ENCODE measurements at regions not wholly inside any gene's neighbourhood (a gene's known extent, or its start where the extent isn't known, plus 50 kb on each side); places are given as distances from the start of the nearest gene placed in this dataset.
"Not testable (repeated sequence)": the region's sequence is repeated elsewhere in the genome, so short reads cannot be mapped to it uniquely, and the experiment has no call there.

DNA sequence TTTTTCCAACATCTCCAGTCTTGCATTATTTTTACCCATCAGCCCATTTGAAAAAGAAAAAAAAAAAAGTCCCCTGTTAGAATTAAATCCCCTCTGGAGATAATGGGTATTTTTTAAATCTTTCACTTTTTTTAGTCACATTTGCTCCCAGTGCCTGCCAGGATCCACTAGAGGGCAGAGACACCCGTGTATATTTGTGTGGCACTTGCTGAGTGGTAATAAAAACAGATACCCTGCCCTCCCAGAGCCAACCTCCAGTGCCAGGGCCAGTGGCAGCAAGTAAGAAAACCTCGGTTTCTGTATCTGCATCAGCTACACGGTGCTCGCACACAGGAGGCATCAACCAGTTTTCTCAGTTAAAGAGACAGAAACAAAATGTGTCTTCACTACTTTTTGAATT is 135.1 kb upstream of the DUSP22 start:
- not testable (repeated sequence) for TF ChIP-seq NFRKB (IDR thresholded peaks at IDR 0.05); BHLHE40 (IDR thresholded peaks at IDR 0.05; ENCODE audit: borderline replicate concordance); ELF4 (IDR thresholded peaks at IDR 0.05); HDGF (IDR thresholded peaks at IDR 0.05; ENCODE audit: borderline replicate concordance); FOXM1 (IDR thresholded peaks at IDR 0.05; ENCODE audit: borderline replicate concordance); SUZ12 (IDR thresholded peaks at IDR 0.05); CTBP1 (IDR thresholded peaks at IDR 0.05; ENCODE audit: borderline replicate concordance); SP1 (IDR thresholded peaks at IDR 0.05); LEF1 (IDR thresholded peaks at IDR 0.05; ENCODE audit: borderline replicate concordance); ARNT (IDR thresholded peaks at IDR 0.05)
- TF ChIP-seq, protein P1, sequence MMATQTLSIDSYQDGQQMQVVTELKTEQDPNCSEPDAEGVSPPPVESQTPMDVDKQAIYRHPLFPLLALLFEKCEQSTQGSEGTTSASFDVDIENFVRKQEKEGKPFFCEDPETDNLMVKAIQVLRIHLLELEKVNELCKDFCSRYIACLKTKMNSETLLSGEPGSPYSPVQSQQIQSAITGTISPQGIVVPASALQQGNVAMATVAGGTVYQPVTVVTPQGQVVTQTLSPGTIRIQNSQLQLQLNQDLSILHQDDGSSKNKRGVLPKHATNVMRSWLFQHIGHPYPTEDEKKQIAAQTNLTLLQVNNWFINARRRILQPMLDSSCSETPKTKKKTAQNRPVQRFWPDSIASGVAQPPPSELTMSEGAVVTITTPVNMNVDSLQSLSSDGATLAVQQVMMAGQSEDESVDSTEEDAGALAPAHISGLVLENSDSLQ (IDR thresholded peaks at IDR 0.05) = not testable (repeated sequence)
